Fibroblast of mammary gland (primary cell): ENCODE measurements at regions not wholly inside any gene's neighbourhood (a gene's known extent, or its start where the extent isn't known, plus 50 kb on each side); places are given as distances from the start of the nearest gene placed in this dataset.

Source experiments
- DNase-seq: peaks from one replicate; pipeline ENCODE4 v3.0.0-alpha.2; 2010; ENCODE audit warnings: low read depth
- H3K4me3 ChIP-seq: 2 replicates; pipeline ENCODE4 v1.5.1; 2011; ENCODE audit warnings: low read depth, mild to moderate bottlenecking, low read length, moderate library complexity; ENCODE audit not compliant: control insufficient read depth
- CTCF ChIP-seq: conservative IDR thresholded peaks from 2 replicates; pipeline ENCODE4 v1.5.1; 2011; ENCODE audit warnings: low read depth, low read length, inconsistent platforms; ENCODE audit not compliant: control insufficient read depth, insufficient read depth

DNA sequence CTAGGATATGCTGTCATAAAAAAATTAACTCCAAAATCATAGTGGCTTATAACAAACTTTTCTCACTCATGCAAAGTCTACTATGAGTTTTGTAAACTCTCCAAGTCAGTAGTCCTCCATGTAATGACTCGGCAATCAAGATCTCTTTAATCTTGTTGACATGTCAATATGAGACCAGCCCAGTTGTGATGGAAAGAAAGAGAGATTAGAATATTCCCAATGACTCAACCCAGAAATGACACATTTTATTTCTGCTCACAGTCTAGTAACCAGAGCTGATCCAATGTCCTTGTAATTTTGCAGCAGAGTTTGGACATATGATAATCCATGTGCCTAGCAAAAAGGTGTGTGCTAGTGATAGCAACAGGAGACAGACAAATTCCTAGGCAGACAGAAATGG lies 112.6 kb upstream of the CNTN1 start:
- DNase-seq = no peak
- TF ChIP-seq CTCF = no peak
- no peak overlapping the region for H3K4me3 ChIP-seq

DNA sequence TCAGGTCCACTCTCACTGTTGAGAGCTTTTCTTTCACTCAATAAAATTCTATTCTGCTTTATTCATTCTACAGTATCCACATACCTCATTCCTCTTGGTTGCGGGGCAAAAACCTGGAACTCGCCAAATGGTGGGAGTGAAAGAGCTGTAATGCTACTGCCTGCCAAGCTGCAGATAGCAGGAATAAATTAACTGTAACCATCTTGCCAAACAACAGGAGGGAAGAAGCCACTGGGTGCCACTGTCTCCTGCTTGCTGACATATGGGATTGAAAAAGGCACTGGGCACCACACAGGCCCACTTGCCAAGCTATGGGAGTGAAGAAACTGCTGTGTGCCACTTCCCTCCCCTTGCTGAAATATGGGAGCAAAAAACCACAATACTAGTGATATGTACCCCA lies 111.9 kb upstream of the CNTN1 start:
- TF ChIP-seq CTCF = no peak
- DNase-seq = no peak
- H3K4me3 ChIP-seq = no peak overlapping the region

GRCh38 chr12:40581889-40582288 lies 110.3 kb upstream of the CNTN1 start:
- TF ChIP-seq CTCF = no peak
- no peak for DNase-seq
- H3K4me3 ChIP-seq = no peak overlapping the region

GRCh38 chr12:40583743-40584142 lies 108.5 kb upstream of the CNTN1 start:
- no peak overlapping the region for H3K4me3 ChIP-seq
- no peak for TF ChIP-seq CTCF
- no peak for DNase-seq

- H3K4me3 ChIP-seq = no peak overlapping the region
- TF ChIP-seq CTCF = no peak
- no peak for DNase-seq
Observed at GRCh38 chr12:40584763-40585162, 107.5 kb upstream of the CNTN1 start.

GRCh38 chr12:40586823-40587222 lies 105.4 kb upstream of the CNTN1 start:
- H3K4me3 ChIP-seq = no peak overlapping the region
- no peak for DNase-seq
- no peak for TF ChIP-seq CTCF

DNA sequence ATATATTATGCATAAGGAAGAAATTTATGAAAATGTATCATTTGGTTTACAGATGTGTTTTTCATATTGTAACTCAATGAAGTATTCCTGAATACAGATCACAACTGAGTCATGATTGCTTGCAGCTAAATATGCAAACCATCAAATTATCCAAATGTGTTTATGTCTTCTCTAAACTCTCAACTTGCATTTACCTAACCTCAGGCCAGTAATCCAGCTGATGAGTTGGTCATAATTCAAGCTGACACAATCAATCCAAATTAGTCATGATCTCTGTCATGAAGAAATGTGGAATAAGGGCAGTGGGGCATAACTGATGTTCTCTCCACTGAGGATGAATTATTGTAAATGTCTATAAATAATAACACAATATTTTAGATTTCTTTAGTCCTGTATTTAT lies 104.8 kb upstream of the CNTN1 start:
- no peak for TF ChIP-seq CTCF
- no peak for DNase-seq
- H3K4me3 ChIP-seq = no peak overlapping the region
